Spinal cord (tissue), 9 donors: ENCODE measurements at regions not wholly inside any gene's neighbourhood (a gene's known extent, or its start where the extent isn't known, plus 50 kb on each side); places are given as distances from the start of the nearest gene placed in this dataset.

Experiments
- DNase-seq, 6 donors: peaks; one replicate each; pipeline versions ENCODE4 v3.0.0 to v3.0.0-alpha.2; 2013 to 2015; ENCODE audit warnings: low spot score in 6 of 6, low read depth in 4 of 6
- H3K27ac ChIP-seq: one replicate; pipeline ENCODE4 v1.5.1; 2013; ENCODE audit warnings: low read depth, low read length, control low read depth
- H3K27me3 ChIP-seq: one replicate; pipeline ENCODE4 v1.6.1; 2013; ENCODE audit warnings: low read length; ENCODE audit not compliant: control insufficient read depth, insufficient read depth
- H3K36me3 ChIP-seq: one replicate; pipeline ENCODE4 v1.6.1; 2013; ENCODE audit warnings: low read length; ENCODE audit not compliant: control insufficient read depth, insufficient read depth
- H3K4me1 ChIP-seq: one replicate; pipeline ENCODE4 v1.6.1; 2013; ENCODE audit warnings: low read length; ENCODE audit not compliant: control insufficient read depth, insufficient read depth
- H3K4me3 ChIP-seq: one replicate; pipeline ENCODE4 v1.5.1; 2013; ENCODE audit warnings: low read depth, low read length, control low read depth
- H3K9me3 ChIP-seq: one replicate; pipeline ENCODE4 v1.6.1; 2013; ENCODE audit warnings: low read length; ENCODE audit not compliant: control insufficient read depth, insufficient read depth
- WGBS: methylation state at CpG from one replicate; pipeline ENCODE4 v1.1.5; 2013; ENCODE audit warnings: missing lambda C conversion rate; ENCODE audit not compliant: insufficient coverage; 5-methylcytosine and 5-hydroxymethylcytosine counted together
- donor health status: healthy.

GRCh38 chr2:75277111-75277510 lies 77.8 kb upstream of the TACR1 start:
- H3K27me3 ChIP-seq, result no peaks in the 10 kb centered on the region
- no peaks in the 10 kb centered on the region for H3K4me1 ChIP-seq
- no peak overlapping the region for H3K27ac ChIP-seq
- no peak overlapping the region for H3K4me3 ChIP-seq
- no peak for DNase-seq
- H3K36me3 ChIP-seq, result no peaks in the 10 kb centered on the region
- no peaks in the 10 kb centered on the region for H3K9me3 ChIP-seq

DNA sequence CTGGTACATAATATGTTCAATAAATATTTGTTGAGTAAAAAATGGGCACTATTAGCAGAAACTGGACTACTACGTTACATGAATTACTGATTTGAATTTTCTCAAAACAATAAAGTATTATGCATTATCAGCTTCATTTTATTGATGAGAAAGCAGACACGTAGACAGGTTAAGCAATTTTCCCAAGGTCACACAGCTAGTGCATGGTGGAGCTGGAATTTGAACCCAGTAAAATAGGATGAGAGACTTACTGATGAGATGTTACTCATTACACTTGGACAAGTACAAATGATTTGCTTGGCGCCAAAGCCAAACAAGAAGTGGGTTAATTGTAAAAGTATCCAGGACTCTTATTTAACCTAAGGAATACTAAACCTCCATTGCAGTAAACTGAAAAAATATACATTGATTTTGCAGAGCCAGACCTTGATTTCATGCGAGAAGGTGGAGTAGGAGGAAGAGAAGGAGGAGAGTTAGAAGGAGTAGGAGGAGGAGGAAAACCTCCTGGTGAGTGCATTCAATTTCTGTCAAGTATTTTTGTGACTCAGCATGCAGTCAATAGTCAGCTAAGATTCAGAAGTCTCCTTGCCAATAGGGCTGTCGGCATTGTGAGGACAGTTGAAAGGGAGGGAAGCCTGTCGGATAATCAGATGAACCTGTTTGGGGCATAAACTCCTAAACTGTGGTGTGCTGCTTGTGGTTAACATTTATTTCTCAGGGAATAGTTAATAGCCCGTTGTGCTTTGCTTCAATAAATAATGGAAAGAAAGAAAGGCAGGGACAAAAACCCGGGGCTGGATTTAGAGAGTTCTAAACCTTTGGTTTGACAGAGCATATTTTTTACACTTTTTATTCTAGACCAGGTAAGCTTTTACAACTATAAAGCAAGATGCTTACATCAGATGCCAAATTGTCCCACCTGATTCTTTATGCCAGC lies 77.0 kb upstream of the TACR1 start:
- H3K27ac ChIP-seq, result no peak overlapping the region
- 26% methylated on average over 4 of the region's 8 CpGs for WGBS
- no peaks in the 10 kb centered on the region for H3K4me1 ChIP-seq
- no peak overlapping the region for H3K4me3 ChIP-seq
- DNase-seq, result peak in 1 of 6 donors; percentile 9
- no peaks in the 10 kb centered on the region for H3K36me3 ChIP-seq
- no peaks in the 10 kb centered on the region for H3K27me3 ChIP-seq
- no peaks in the 10 kb centered on the region for H3K9me3 ChIP-seq

DNA sequence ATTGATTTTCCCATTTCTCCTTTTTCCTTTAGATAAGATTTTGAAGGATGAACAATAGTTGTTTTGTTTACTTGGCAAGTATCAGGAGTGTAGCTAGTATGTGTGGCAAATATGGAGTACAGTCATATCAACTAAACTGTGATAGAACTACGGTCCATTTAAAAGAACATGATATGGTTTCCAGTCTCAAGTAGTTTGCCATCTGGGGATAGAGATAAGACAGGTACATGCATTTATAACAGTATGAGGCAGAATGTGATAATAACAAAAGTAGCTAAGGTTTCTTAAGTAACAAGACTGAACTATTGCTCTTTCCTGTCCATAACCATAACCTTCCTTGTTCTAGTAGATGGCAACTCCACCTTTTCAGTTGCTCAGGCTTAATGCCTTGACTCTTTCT lies 75.6 kb upstream of the TACR1 start:
- H3K9me3 ChIP-seq, result no peaks in the 10 kb centered on the region
- WGBS, result no CpG with 5 or more reads among the region's 1 CpG
- no peak overlapping the region for H3K4me3 ChIP-seq
- no peaks in the 10 kb centered on the region for H3K36me3 ChIP-seq
- H3K27ac ChIP-seq, result no peak overlapping the region
- H3K27me3 ChIP-seq, result no peaks in the 10 kb centered on the region
- no peaks in the 10 kb centered on the region for H3K4me1 ChIP-seq
- DNase-seq, result no peak

- no peak for DNase-seq
- 100% methylated on average over 1 of the region's 4 CpGs for WGBS
- H3K4me1 ChIP-seq, result no peaks in the 10 kb centered on the region
- H3K27me3 ChIP-seq, result no peaks in the 10 kb centered on the region
- no peak overlapping the region for H3K27ac ChIP-seq
- H3K36me3 ChIP-seq, result no peaks in the 10 kb centered on the region
- H3K9me3 ChIP-seq, result peaks cover 2% of the 10 kb centered on the region
- H3K4me3 ChIP-seq, result no peak overlapping the region
These were observed 68.8 kb upstream of the TACR1 start for GRCh38 chr2:75268112-75268511.

- H3K27ac ChIP-seq, result no peak overlapping the region
- H3K36me3 ChIP-seq, result no peaks in the 10 kb centered on the region
- DNase-seq, result no peak
- peaks cover 6% of the 10 kb centered on the region for H3K9me3 ChIP-seq
- no peak overlapping the region for H3K4me3 ChIP-seq
- H3K27me3 ChIP-seq, result no peaks in the 10 kb centered on the region
- no peaks in the 10 kb centered on the region for H3K4me1 ChIP-seq
These were observed 62.6 kb upstream of the TACR1 start for GRCh38 chr2:75261923-75262322.

GRCh38 chr2:75260946-75261345 lies 61.6 kb upstream of the TACR1 start:
- Histone ChIP-seq H3K4me1 (no peaks in the 10 kb centered on the region), H3K4me3 (no peak overlapping the region), H3K27ac (no peak overlapping the region), H3K36me3 (no peaks in the 10 kb centered on the region), H3K27me3 (no peaks in the 10 kb centered on the region), H3K9me3 (peaks cover 6% of the 10 kb centered on the region)
- DNase-seq, result no peak

DNA sequence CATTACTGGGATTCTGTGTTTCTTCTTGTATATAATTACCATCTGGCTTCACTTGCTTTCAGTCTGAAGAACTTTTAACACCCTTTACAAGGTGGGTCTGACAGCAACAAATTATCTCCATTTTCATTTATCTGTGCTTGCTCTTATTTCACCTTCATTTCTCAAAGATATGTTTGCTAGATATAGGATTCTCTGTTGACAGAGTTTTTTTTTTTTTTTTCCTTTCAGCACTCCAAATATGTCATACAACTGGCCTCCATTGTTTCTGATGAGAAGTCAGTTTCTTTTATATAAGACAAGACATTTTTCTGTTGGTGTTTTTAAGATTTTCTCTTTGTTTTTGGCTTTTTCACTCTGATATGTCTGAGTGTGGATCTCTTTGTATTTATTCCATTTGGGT lies 59.3 kb upstream of the TACR1 start:
- Histone ChIP-seq H3K4me1 (no peaks in the 10 kb centered on the region), H3K4me3 (no peak overlapping the region), H3K36me3 (no peaks in the 10 kb centered on the region), H3K9me3 (peaks cover 4% of the 10 kb centered on the region), H3K27ac (no peak overlapping the region), H3K27me3 (no peaks in the 10 kb centered on the region)
- DNase-seq, result no peak

DNA sequence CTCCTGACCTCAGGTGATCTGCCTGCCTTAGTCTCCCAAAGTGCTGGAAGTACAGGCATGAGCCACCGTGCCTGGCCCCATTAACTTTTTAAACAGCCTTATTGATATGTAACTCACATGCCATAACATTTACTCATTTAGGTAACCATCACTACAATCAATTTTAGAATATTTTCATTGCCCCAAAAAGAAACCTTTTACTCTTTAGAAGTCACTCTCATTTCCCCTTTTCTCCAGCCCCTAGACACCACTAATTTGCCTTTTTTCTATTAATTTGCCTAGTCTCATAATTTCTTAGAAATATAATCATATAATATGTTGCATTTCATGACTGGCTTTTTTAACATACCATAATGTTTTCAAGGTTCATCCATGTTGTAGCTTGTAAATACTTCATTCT lies 57.2 kb upstream of the TACR1 start:
- WGBS, result 75% methylated on average over 1 of the region's 1 CpG
- Histone ChIP-seq H3K9me3 (peaks cover 4% of the 10 kb centered on the region), H3K27me3 (no peaks in the 10 kb centered on the region), H3K4me3 (no peak overlapping the region), H3K36me3 (no peaks in the 10 kb centered on the region), H3K4me1 (no peaks in the 10 kb centered on the region), H3K27ac (no peak overlapping the region)
- DNase-seq, result no peak

DNA sequence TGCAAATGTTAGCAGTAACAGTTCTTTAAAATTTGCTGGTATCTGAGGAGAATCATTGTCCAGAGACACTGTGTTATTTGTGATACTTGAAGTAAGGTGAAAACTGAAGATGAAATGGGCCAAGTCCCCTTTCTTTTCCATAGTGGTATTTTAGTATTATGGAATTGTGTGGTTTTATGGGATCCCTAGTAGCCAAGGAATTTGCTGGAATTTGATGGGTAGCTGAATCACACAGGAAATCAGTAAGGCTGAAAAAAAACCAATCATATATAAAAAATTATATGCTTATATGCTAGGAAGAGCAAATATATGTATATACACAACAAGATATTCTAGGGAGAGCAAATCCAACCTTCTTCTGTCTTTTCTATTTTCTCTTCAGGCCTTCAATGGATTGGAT lies 54.2 kb upstream of the TACR1 start:
- H3K27ac ChIP-seq, result no peak overlapping the region
- no peak overlapping the region for H3K4me3 ChIP-seq
- DNase-seq, result no peak
- peaks cover 5% of the 10 kb centered on the region for H3K9me3 ChIP-seq
- H3K4me1 ChIP-seq, result no peaks in the 10 kb centered on the region
- H3K36me3 ChIP-seq, result no peaks in the 10 kb centered on the region
- H3K27me3 ChIP-seq, result no peaks in the 10 kb centered on the region

GRCh38 chr2:75251896-75252295 lies 52.6 kb upstream of the TACR1 start:
- H3K27ac ChIP-seq, result no peak overlapping the region
- H3K36me3 ChIP-seq, result no peaks in the 10 kb centered on the region
- DNase-seq, result peak in 1 of 6 donors; percentile 80
- H3K9me3 ChIP-seq, result peaks cover 4% of the 10 kb centered on the region
- WGBS, result no CpG with 5 or more reads among the region's 3 CpGs
- no peaks in the 10 kb centered on the region for H3K27me3 ChIP-seq
- H3K4me3 ChIP-seq, result no peak overlapping the region
- no peaks in the 10 kb centered on the region for H3K4me1 ChIP-seq
